Fibroblast of lung (primary cell): ENCODE measurements at regions not wholly inside any gene's neighbourhood (a gene's known extent, or its start where the extent isn't known, plus 50 kb on each side); places are given as distances from the start of the nearest gene placed in this dataset.

Source experiments
- DNase-seq, 2 donors: peaks; one replicate each; pipeline versions ENCODE4 v3.0.0 to v3.0.0-alpha.2; 2010; ENCODE audit warnings: low read depth in 2 of 2
- H2AFZ ChIP-seq: 2 replicates; pipeline ENCODE4 v1.5.1; 2012; ENCODE audit warnings: low read length, control low read depth, inconsistent platforms
- H3K27ac ChIP-seq: 2 replicates; pipeline ENCODE4 v1.5.1; 2011; ENCODE audit warnings: low read length, control low read depth; ENCODE audit not compliant: insufficient read depth
- H3K27me3 ChIP-seq: 2 replicates; pipeline ENCODE4 v1.5.1; 2011; ENCODE audit warnings: mild to moderate bottlenecking, low read length; ENCODE audit not compliant: control insufficient read depth, insufficient read depth
- H3K36me3 ChIP-seq: 2 replicates; pipeline ENCODE4 v1.5.1; 2011; ENCODE audit warnings: low read length; ENCODE audit not compliant: control insufficient read depth, insufficient read depth
- H3K4me1 ChIP-seq: 2 replicates; pipeline ENCODE4 v1.5.1; 2011; ENCODE audit warnings: low read length; ENCODE audit not compliant: control insufficient read depth, insufficient read depth; ENCODE audit errors: extremely low read depth
- H3K4me2 ChIP-seq: 2 replicates; pipeline ENCODE4 v1.5.1; 2011; ENCODE audit warnings: low read length, control low read depth; ENCODE audit not compliant: insufficient read depth; ENCODE audit errors: extremely low read depth
- H3K4me3 ChIP-seq, 4 experiments: fragments of 200-600 bp in 1 of 4; sonication (generic) in 1 of 4; replicated peaks in 1 of 4; 2 replicates each; pipeline ENCODE4 v1.5.1; 2011 to 2016; ENCODE audit warnings: low read length in 4 of 4, low read depth in 3 of 4, mild to moderate bottlenecking in 3 of 4, control low read depth in 2 of 4, inconsistent platforms in 1 of 4, mixed read lengths in 1 of 4; ENCODE audit not compliant: insufficient read depth in 1 of 4; ENCODE audit errors: control extremely low read depth in 1 of 4
- H3K79me2 ChIP-seq: 2 replicates; pipeline ENCODE4 v1.5.1; 2012; ENCODE audit warnings: mild to moderate bottlenecking, low read length, inconsistent platforms; ENCODE audit not compliant: control insufficient read depth, insufficient read depth
- H3K9ac ChIP-seq: 2 replicates; pipeline ENCODE4 v1.5.1; 2011; ENCODE audit warnings: mild to moderate bottlenecking, low read length, control low read depth; ENCODE audit not compliant: insufficient read depth
- H3K9me3 ChIP-seq: 2 replicates; pipeline ENCODE4 v1.5.1; 2012; ENCODE audit warnings: low read depth, low read length; ENCODE audit not compliant: control insufficient read depth, insufficient read depth
- H4K20me1 ChIP-seq: 2 replicates; pipeline ENCODE4 v1.5.1; 2011; ENCODE audit warnings: low read length; ENCODE audit not compliant: control insufficient read depth, insufficient read depth; ENCODE audit errors: extremely low read depth
- EZH2 ChIP-seq: IDR thresholded peaks from 2 replicates; pipeline ENCODE4 v1.5.1; 2012; ENCODE audit warnings: low read length, control low read depth, mild to moderate bottlenecking; ENCODE audit errors: missing control alignments
- TF ChIP-seq, protein P1 (sequence below), 2 donors: IDR thresholded peaks in 1 of 2; conservative IDR thresholded peaks in 1 of 2; 1 replicate in 1 of 2; 2 replicates in 1 of 2; pipeline ENCODE4 v1.5.1; 2011 to 2012; ENCODE audit warnings: low read length in 2 of 2, control low read depth in 1 of 2, inconsistent platforms in 1 of 2, low read depth in 1 of 2, mild to moderate bottlenecking in 1 of 2

DNA sequence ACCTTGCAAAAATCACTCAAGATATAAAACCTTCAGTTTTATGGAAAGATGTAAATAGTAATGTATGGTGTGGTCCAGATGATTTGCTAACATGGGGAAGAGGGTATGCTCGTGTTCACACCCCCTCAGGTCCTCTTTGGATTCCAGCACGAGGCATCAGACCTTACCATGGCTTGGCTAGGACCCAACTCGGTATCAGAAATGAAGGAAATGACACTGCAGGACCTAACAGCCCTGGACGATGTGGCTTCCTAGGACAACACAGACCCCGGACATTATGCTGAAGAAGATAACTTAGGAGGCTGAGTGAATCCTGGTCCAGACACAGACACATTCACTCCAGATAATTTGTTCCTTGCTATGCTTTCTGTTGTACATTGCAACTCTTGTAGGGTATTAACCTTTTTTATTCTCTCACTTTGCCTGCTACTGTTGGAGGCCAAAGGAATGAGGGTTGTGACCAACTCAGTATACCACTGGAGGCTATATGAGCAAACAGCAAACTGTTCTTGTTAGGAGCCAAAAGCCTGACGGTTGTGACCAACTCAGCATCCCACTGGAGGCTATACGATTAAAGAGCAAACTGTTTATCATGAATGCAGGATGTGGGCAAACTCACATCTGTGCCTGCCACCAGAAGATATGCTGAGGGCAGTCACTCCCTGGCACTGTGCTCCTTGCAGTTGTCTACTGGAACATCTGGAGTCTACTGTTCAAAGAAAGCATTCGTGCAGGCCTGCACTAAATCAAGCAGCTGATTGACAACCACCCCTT is 121.7 kb downstream of the ZNF429 start:
- H3K27me3 ChIP-seq: no peaks in the 10 kb centered on the region
- H3K36me3 ChIP-seq: no peaks in the 10 kb centered on the region
- no peaks in the 10 kb centered on the region for H3K79me2 ChIP-seq
- no peak overlapping the region for H3K4me3 ChIP-seq
- H3K27ac ChIP-seq: no peak overlapping the region
- no peaks in the 10 kb centered on the region for H3K4me1 ChIP-seq
- H2AFZ ChIP-seq: no peak overlapping the region
- no peak for DNase-seq
- H3K9ac ChIP-seq: no peak overlapping the region
- no peaks in the 10 kb centered on the region for H3K9me3 ChIP-seq
- no peaks in the 10 kb centered on the region for H4K20me1 ChIP-seq
- TF ChIP-seq, protein P1, sequence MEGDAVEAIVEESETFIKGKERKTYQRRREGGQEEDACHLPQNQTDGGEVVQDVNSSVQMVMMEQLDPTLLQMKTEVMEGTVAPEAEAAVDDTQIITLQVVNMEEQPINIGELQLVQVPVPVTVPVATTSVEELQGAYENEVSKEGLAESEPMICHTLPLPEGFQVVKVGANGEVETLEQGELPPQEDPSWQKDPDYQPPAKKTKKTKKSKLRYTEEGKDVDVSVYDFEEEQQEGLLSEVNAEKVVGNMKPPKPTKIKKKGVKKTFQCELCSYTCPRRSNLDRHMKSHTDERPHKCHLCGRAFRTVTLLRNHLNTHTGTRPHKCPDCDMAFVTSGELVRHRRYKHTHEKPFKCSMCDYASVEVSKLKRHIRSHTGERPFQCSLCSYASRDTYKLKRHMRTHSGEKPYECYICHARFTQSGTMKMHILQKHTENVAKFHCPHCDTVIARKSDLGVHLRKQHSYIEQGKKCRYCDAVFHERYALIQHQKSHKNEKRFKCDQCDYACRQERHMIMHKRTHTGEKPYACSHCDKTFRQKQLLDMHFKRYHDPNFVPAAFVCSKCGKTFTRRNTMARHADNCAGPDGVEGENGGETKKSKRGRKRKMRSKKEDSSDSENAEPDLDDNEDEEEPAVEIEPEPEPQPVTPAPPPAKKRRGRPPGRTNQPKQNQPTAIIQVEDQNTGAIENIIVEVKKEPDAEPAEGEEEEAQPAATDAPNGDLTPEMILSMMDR (conservative IDR thresholded peaks at IDR 0.05 in 1 of 2, IDR thresholded peaks at IDR 0.05 in 1 of 2; ENCODE audit: low read depth in 1 of 2, low read length in 2 of 2): no peak
- no peak for TF ChIP-seq EZH2
- H3K4me2 ChIP-seq: no peak overlapping the region

DNA sequence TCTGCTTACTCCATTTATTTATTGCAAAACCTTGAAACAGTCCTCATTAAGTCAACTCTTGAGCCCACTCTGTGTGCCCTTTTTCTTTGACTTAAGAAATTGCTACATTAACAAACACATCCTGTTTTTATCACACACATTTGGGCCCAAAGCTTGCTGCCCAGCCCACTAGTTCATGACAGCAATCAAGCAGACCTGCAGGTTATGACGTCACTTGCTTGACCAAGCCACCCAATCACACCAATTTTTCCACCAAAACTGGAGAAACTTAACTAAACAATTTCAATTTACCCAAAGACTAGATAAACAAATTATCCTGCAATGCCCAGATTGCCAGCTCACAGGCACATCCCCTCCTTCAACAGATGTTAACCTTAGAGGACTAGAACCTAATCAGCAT is 120.7 kb downstream of the ZNF429 start:
- H3K9me3 ChIP-seq: no peaks in the 10 kb centered on the region
- no peak overlapping the region for H3K4me2 ChIP-seq
- H3K4me1 ChIP-seq: no peaks in the 10 kb centered on the region
- no peak for DNase-seq
- TF ChIP-seq, protein P1 (conservative IDR thresholded peaks at IDR 0.05 in 1 of 2, IDR thresholded peaks at IDR 0.05 in 1 of 2; ENCODE audit: low read depth in 1 of 2, low read length in 2 of 2): no peak
- TF ChIP-seq EZH2: no peak
- no peaks in the 10 kb centered on the region for H4K20me1 ChIP-seq
- H3K79me2 ChIP-seq: no peaks in the 10 kb centered on the region
- H3K27me3 ChIP-seq: no peaks in the 10 kb centered on the region
- no peak overlapping the region for H3K27ac ChIP-seq
- no peaks in the 10 kb centered on the region for H3K36me3 ChIP-seq
- no peak overlapping the region for H3K4me3 ChIP-seq
- no peak overlapping the region for H2AFZ ChIP-seq
- no peak overlapping the region for H3K9ac ChIP-seq

- no peaks in the 10 kb centered on the region for H3K79me2 ChIP-seq
- H3K27ac ChIP-seq: no peak overlapping the region
- H3K4me3 ChIP-seq: no peak overlapping the region
- no peak overlapping the region for H3K9ac ChIP-seq
- H2AFZ ChIP-seq: no peak overlapping the region
- DNase-seq: no peak
- no peaks in the 10 kb centered on the region for H4K20me1 ChIP-seq
- TF ChIP-seq, protein P1 (conservative IDR thresholded peaks at IDR 0.05 in 1 of 2, IDR thresholded peaks at IDR 0.05 in 1 of 2; ENCODE audit: low read depth in 1 of 2, low read length in 2 of 2): no peak
- no peak for TF ChIP-seq EZH2
- no peaks in the 10 kb centered on the region for H3K27me3 ChIP-seq
- H3K36me3 ChIP-seq: no peaks in the 10 kb centered on the region
- H3K4me1 ChIP-seq: no peaks in the 10 kb centered on the region
- H3K9me3 ChIP-seq: no peaks in the 10 kb centered on the region
- H3K4me2 ChIP-seq: no peak overlapping the region
Observed at GRCh38 chr19:21622920-21623319, 117.5 kb downstream of the ZNF429 start.
